Left renal pelvis (tissue), 4 donors: ENCODE measurements at regions not wholly inside any gene's neighbourhood (a gene's known extent, or its start where the extent isn't known, plus 50 kb on each side); places are given as distances from the start of the nearest gene placed in this dataset.

Experiments
- DNase-seq, 4 donors: peaks; one replicate each; pipeline ENCODE4 v3.0.0-alpha.2; 2013; ENCODE audit warnings: low read depth in 4 of 4, low spot score in 3 of 4

DNA sequence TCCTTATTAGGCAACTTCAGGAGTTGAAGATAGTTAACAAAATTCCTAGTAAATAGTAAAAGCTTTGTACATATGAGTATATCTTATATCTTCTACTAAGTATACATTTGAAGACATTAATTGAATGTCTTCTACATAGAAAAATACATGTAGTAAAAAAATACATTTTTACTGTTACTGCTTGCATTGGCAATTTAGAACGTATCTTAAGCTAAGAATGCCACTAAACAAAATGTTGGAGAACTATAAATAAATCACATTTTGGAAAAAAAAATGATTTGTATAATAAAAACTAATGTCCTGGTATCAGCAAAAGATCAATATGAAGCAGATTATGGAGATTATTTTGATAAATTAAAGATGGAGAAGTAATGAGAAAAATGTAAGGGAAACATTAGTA lies 434.2 kb upstream of the SLC8A1 start:
- DNase-seq: no peak

DNA sequence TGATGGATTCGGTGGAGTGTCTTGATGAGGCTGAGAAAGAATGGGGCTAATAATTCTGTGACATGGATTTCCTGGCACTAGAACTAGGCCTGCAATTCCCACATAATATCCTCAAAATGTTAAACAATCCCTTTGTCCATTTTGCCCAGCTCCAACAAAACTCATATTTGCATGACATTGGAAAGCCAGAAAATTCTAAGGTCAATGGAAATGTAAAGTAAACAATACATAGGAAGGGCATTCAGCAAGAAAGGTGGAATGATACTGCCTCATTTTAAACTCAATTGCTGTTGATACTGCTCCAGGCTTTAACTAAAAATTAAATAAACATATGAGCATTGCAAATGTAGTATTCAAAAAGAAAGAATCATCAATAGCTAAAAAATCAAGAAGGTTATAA lies 434.8 kb upstream of the SLC8A1 start:
- no peak for DNase-seq

DNA sequence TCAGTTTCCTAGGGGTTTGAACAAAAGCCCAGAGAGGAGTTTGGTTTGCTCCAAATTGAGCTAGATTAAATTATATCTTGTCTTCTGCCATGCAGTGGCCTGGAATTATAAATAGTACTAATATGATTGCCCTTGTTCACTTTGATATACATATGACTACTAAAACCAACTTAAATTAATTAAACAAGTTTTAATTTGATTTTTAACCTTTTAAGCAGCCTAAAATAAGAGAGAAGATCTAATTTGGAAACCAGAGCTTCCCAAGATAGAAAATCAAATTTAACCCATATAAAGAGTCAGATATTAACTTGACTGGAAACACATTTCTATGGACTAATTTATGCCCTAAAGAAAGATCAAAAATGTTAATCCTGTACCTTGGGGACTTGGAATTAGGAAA lies 444.5 kb upstream of the SLC8A1 start:
- no peak for DNase-seq

DNA sequence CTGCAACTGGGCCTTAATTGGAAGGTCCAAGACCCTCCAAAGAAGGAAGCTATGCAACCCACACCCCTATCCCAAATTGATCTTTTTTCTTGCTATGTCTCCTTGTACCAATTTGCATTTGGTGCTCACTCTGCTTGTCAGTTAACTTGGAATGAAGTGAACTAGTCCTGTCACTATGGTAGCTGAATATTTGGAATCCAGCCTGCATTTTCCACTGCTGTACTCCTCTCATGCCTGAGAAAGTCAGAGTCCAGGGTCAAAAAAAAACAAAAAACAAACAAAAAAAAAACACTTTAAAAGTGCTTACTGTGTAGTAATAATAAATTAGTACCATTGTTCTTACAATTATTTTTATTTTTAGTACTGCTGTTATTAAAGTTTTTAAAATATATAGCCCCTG lies 462.8 kb upstream of the SLC8A1 start:
- DNase-seq: no peak

DNA sequence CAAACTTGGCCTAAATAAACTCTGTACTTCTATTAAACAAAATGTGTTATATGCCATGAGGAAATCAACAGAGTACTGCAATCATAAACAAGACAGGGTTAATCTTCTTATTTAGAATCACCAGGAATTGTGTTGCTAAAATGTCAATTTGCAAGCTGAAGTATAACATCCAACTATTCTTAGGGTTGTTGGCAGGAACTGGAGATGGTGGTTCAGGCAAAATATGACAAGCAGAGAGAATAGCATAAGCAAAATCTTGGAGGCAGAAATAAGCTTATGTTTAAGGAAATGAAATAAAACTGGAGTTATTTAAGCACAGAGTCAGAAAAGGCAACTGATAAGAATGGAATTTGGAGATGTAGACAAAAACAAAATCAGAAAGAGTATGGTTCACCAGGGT lies 463.8 kb upstream of the SLC8A1 start:
- DNase-seq: peak in 1 of 4 donors; percentile 23

DNA sequence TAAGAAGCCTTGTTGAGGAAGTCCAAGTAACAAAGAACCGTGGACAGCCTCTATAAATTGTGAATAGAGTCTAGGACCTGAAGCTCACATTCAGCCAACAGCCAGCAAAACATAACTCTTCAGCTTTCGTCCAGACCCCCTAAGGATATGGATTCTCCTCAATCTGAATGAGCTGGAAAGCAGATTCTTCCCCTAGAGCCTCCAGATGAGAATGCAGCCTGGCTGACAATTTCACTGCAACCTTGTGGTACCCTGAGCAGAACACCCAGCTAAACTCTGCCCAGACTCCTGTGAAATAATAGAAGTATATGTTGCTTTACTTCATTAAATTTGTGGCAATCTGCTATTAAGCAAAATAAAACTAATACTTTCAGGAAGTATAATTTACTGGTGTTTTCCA lies 483.5 kb upstream of the SLC8A1 start:
- no peak for DNase-seq

DNA sequence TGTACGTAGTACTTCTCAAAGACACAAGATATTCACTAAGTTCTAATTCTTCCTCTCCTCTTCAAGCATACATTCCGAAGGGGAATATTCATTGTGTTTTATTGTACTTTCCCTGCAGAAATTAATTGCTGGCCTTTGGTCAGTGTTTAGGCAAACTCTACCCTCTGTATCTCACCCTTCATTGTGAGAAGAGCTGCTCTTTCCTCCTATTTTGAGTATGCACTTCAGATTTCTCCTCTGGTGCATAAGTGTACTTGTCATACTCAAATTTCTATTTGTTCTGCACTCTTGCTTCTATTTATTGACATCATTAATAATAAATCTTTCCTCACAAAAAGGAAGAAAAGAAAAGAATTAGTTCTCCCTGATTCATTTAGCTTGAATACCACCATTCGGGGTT lies 485.4 kb upstream of the SLC8A1 start:
- DNase-seq: no peak

DNA sequence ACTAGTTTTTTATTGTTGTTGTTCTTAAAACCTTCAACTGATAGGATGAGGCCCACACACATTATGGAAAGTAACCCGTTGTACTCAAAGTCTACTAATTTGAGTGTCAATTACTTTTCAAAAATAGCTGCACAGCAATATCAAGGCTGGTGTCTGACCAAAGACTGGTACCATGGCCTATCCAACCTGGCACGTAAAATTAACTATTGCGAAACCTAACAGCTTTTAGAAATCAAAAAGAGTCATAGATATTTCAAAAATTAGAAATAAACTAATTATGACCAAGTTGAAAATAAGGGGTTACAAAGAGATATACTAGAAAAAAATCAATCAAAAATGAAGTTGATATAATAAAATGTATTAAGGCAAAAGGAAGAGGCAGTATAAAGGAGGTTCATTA lies 501.5 kb upstream of the SLC8A1 start:
- no peak for DNase-seq

DNA sequence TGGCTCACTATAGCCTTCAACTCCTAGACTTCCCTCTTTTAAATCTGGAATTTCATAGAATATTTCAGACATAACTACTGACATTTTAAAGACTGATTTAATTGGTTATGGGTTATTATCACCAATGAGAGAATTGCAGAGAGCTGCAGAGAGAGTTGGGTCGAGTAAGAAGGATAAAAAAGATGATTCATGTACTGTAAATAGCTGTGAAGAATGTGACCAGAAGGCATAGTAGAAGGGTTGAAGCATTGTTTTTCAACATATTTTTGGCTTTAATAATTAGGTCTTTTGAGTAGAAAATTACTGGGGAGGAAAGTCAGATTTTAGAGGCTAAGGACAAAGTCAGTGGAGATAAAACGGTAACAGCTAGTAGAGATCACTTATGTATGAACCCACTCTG lies 503.2 kb upstream of the SLC8A1 start:
- DNase-seq: no peak

DNA sequence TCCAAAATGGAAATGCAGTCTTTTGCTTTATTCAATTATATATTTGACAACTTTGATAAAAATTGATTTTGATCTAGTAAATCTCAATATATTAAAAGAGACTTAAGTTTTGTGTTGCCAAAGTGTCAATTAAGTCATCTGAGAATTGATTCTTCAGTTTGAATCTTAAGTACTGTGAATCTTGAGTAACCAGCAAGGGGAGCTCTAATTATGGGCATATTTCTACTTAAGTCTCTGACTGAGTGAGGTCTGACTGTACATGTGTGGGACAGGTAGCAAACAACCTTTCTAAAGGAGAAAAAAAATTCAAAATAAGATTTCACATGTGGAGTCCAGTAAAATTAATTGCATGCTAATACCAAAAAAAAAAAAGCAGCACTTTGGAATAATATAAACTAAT lies 503.7 kb upstream of the SLC8A1 start:
- DNase-seq: no peak

DNA sequence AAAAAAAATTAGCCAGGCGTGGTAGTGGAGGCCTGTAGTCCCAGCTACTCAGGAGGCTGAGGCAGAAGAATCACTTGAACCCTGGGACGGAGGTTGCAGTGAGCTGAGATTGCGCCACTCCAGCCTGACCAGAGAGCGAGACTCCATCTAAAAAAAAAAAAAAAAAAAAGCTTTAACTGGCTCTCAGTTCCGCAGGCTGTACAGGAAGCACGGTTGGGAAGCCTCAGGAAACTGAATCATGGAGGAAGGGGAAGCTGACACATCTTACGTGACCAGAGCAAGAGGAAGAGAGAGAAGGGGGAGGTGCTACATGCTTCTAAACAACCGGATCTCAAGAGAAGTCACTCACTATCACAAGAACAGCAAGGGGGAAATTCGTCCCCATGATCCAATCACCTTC lies 505.6 kb upstream of the SLC8A1 start:
- no peak for DNase-seq

DNA sequence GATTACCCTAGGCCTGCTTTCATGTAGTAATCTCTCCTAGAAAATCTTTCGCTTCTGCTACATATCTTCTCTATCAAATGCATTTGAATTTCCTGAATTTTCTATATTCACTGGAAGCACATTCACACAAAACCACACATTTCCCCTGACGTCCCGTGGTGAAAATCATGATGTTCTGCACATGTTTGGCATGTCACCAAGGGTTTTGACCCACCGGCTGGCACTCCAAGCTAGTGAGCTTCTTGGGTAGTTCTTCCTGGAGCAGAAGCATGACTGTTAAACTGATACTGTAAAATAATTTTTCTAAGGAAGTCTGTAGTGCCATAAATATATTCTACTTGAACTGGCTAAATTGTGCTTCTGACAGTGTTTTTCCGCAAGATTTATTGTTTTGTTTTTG lies 510.1 kb upstream of the SLC8A1 start:
- DNase-seq: peak in 1 of 4 donors; percentile 16

DNA sequence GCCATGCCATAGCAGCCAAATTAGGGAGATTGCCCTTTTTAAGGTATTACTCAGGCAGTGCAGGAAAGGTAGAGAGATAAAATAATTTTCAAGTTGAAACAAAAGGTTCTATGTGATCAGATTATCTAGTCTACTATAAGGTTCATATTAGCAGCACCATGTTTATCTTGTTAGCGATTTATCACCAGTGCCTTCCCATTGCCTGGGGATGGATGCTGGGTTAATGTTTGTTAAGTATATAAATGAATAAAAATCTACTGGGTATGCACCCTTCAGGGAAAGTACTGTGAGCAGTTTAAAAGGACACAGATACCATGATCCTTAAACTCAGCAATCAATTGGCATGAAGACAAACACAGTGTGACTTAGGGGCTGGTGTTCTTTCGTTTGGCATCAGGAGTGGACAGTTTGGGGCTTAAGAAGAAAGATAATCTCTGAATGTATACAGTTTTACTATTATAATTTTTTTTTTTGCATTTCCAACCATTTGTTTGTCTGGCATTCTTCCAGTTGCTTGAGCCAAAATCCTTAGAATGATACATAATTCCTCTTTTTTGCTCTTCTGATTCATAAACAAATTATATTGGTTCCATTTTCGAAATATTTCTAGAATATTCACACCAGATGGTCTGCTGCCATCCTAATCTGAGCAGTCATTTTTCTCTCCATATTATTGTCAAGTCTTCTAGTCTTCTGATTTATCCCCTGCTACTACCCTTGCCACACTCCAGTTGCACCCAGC lies 512.8 kb upstream of the SLC8A1 start:
- no peak for DNase-seq

DNA sequence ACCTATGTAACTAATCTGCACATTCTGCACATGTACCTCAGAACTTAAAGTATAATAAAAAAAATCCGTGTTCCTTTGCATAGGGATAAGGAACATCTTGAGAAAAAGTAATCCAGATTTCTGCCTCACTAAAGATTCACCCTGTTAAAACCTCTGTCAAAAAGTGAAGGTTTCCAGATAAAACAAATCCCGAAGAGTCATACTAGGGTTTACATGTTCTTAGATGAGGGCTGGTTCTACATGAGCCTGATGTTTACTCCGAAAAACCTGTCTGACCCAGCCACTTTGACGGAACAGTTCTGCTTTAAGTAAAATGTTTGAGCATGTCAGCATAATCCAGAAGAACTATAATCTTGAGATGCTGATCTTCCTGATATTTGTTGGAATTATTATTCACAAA lies 515.6 kb upstream of the SLC8A1 start:
- no peak for DNase-seq

DNA sequence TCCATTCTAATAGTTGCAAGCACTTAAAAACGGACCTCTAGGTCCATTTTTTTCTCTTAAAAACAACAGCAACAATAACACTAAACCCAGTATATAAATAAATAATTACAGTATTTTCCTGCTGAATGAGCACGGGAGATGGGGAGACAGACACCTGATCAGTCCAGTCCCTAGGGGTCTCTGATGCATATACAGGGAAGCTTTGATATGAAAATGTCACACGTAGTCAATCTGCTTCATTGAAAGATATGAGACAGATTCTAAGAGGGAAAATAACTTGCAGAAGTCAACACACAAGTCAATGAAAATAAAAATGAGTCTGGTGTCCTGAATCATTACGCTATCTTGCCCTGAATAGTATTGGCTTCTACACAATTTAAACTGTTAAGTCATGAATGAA lies 523.3 kb upstream of the SLC8A1 start:
- DNase-seq: no peak

DNA sequence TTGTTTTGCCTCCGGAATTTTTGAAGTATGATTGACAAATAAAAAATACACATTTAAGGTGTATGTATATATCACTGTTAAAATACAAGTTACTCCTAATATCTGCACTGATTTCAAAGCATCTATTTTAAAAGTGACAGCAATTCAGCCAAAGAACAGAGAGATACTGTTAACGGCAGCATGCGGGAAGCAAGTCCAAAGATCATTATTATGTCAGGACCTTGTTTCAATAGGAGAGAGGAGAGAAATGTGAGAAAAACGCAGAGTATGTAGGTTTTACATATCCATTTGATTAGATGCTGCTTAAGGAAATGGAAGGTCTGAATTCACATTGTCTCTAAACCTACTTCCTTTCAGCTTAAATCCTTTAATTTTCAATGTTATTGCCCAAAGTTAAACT lies 545.5 kb upstream of the SLC8A1 start:
- no peak for DNase-seq

DNA sequence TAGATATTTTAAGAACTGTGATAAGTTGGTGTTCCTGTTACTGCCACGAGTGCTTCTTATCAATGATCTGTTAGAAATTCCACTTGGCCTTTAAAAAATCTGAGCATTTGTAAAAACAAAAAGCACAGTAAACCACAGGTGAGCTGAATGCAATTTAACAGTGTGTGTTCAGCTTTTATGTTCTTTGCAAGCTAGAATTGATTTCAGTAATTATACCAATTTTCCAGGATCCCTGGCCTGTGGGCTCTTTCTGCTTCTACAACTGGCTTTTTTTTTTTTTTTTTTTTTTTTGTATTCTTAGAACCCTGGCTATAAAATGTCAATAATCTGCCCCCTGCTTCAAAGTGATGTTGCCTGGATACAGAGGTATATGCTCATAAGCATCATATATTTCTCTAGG lies 548.5 kb upstream of the SLC8A1 start:
- no peak for DNase-seq

DNA sequence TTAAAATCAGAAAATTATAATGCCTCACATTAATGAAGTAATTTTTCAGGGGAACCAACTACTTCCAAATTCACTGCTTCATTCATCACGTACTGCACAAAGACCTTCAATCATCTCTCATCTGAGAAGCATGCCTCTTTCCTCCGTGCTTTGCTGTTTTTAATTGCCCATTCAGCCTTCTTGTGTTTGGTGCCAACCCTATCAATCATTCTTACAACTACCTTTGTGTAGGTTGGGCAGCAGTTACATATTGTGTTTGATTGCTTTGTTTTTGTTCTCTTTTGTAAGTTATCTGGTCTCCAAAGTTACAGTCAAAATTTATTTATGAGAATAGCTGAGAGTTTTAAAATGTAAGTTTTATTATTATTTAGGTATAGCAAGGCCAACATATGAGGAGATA lies 549.0 kb upstream of the SLC8A1 start:
- no peak for DNase-seq

DNA sequence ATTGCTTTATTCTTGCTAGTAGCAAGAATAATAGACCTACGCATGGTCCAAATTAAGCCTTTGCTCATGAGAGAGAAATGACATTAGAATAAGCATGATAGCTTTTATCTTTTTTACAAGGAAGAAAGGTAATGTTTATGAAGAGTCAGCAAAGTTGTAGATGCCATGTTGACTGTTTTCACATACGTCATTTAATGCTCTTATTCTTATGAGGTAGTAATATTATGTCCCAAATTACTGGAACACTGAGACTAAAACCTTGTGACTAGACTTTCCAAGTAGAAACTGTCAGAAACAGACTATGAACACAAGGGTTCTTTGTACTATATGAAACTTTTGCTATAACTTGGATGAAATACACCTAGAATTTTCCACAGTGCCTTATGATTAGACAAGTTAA lies 552.8 kb upstream of the SLC8A1 start:
- no peak for DNase-seq

DNA sequence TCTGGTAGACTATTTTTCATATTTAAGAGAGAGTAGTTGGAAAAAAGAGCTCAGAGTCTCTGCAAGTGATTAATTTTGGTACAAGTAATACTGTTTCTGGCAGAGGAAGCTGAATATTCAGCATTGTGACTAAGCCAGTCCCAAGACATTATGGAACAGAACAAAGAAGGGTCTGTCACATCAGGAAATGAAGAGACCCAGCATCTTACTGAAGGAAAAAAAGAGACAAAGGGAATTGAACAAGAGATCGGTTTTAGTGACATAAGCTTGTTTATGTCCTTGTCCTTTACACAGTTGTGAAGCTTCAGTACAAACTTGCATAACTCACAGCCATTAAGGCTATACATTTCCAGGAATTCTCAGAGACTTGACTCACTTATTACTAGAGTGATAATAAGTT lies 568.5 kb upstream of the SLC8A1 start:
- no peak for DNase-seq

DNA sequence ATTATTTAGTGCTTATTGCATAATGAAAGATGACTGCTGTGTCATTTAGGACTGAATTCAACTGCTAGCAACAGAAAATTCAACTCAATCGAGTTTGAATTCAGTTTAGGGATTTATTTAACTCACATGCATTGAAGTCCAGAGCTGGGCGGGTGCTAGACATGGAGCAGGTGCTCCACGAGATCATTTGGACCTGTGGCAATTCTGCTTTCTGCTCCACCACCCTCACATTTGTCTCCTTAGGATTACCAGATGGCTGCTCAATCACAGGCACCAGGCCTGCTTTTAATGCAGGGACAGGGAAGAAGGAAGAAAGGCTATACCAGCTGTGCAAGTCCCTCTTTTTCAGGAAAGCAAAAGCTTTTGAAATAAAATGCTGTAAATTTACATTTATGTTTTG lies 572.9 kb upstream of the SLC8A1 start:
- no peak for DNase-seq

DNA sequence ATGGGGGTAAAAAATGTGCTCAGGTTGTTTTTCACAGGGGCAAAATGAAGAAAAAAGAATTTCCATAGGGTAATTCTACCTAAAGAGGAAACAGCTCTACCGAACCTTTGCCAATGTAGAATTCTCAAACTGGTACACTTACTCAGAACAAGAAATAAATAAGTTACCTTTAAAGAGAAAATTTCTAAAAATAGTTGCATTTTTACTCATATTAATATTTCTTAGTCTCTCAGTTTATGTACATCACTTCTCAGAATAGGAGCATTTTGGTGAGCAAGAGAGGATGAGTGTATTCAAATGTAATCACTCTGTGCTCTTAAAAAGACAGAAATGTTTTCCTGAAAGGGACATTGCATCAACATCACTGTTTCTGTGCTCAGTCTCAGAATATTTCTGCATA lies 574.7 kb upstream of the SLC8A1 start:
- no peak for DNase-seq

DNA sequence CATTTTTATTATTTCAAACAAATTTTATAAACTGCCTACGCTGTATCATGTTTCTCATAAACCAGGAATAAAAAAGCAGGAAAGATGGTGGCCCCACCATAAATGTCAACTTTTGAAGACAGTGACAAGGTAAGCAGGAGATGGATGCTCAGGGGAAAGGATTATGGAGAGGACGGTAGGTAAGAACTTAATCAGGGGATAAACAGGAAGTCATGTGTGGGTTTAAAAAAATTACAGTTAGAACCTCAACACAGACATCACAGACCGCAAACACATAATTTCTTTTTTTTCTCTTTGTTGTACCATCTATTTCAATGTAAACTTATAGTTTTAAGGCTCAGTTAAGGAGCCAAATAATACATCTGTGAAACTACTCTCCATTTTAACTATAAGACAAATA lies 575.2 kb upstream of the SLC8A1 start:
- no peak for DNase-seq
